Neural cell (in vitro differentiated cells): ENCODE measurements at regions not wholly inside any gene's neighbourhood (a gene's known extent, or its start where the extent isn't known, plus 50 kb on each side); places are given as distances from the start of the nearest gene placed in this dataset.

Source experiments
- EP300 ChIP-seq: fragments of 450-650 bp; conservative IDR thresholded peaks from 2 replicates; pipeline ENCODE4 v1.6.1; 2014; ENCODE audit warnings: antibody characterized with exemption, mild to moderate bottlenecking, moderate library complexity; ENCODE audit not compliant: poor library complexity, severe bottlenecking
- EZH2 ChIP-seq: fragments of 200-600, 300-800 bp; shearing (Covaris generic), sonication (generic); IDR thresholded peaks from 2 replicates; pipeline ENCODE4 v1.6.1; 2014; ENCODE audit warnings: antibody characterized with exemption, low read length, borderline replicate concordance, mild to moderate bottlenecking; ENCODE audit not compliant: insufficient read depth, poor library complexity, severe bottlenecking
- MXI1 ChIP-seq: fragments of 450-650 bp; conservative IDR thresholded peaks from 2 replicates; pipeline ENCODE4 v1.6.1; 2014; ENCODE audit warnings: antibody characterized with exemption, mild to moderate bottlenecking; ENCODE audit not compliant: poor library complexity, severe bottlenecking
- POLR2AphosphoS5 ChIP-seq: IDR thresholded peaks from 2 replicates; pipeline ENCODE4 v1.6.1; 2012
- RAD21 ChIP-seq: fragments of 450-650 bp; conservative IDR thresholded peaks from 2 replicates; pipeline ENCODE4 v1.6.1; 2014; ENCODE audit warnings: antibody characterized with exemption, mild to moderate bottlenecking, moderate library complexity
- REST ChIP-seq: IDR thresholded peaks from 2 replicates; pipeline ENCODE4 v1.6.1; 2012; ENCODE audit warnings: borderline replicate concordance
- TAF1 ChIP-seq: IDR thresholded peaks from 2 replicates; pipeline ENCODE4 v1.6.1; 2012; ENCODE audit warnings: low read depth
- TF ChIP-seq, protein P1 (sequence below): fragments of 450-650 bp; IDR thresholded peaks from 2 replicates; pipeline ENCODE4 v1.5.1; 2014; ENCODE audit warnings: antibody characterized with exemption, mild to moderate bottlenecking, moderate library complexity; ENCODE audit not compliant: poor library complexity, severe bottlenecking

DNA sequence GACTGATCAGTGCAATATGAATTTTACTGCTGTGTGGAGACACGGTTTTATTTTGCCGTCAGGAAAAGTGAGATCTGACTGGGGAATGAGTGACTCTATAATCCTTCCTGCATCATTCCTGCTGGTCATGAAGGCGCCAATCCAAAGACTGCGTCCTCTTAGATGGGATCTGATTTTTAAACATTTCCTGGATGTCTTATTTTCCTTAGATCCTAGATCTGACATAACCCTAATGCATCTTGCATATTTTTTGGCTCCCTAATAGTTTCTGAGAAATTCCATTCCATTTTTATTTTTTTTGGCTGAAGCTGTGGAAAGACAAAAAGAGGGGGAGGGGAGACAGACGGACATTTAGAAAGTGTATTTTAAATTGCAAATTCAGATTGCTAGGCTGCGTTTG, 454.9 kb upstream of the FAT1 start:
- TF ChIP-seq, protein P1, sequence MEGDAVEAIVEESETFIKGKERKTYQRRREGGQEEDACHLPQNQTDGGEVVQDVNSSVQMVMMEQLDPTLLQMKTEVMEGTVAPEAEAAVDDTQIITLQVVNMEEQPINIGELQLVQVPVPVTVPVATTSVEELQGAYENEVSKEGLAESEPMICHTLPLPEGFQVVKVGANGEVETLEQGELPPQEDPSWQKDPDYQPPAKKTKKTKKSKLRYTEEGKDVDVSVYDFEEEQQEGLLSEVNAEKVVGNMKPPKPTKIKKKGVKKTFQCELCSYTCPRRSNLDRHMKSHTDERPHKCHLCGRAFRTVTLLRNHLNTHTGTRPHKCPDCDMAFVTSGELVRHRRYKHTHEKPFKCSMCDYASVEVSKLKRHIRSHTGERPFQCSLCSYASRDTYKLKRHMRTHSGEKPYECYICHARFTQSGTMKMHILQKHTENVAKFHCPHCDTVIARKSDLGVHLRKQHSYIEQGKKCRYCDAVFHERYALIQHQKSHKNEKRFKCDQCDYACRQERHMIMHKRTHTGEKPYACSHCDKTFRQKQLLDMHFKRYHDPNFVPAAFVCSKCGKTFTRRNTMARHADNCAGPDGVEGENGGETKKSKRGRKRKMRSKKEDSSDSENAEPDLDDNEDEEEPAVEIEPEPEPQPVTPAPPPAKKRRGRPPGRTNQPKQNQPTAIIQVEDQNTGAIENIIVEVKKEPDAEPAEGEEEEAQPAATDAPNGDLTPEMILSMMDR = no peak
- TF ChIP-seq MXI1 (no peak), TAF1 (no peak), POLR2AphosphoS5 (no peak), EP300 (no peak), EZH2 (no peak), RAD21 (no peak), REST (no peak)
